GM23338 (cell line): ENCODE measurements at regions not wholly inside any gene's neighbourhood (a gene's known extent, or its start where the extent isn't known, plus 50 kb on each side); places are given as distances from the start of the nearest gene placed in this dataset.

ENCODE experiments used
- EZH2 ChIP-seq: fragments of 200-600 bp; sonication (generic); IDR thresholded peaks from one replicate; pipeline ENCODE4 v1.8.0; 2017; ENCODE audit warnings: antibody characterized with exemption, mild to moderate bottlenecking, low read depth; ENCODE audit not compliant: unreplicated experiment
- EZH2phosphoT487 ChIP-seq: fragments of 200-600 bp; sonication (generic); IDR thresholded peaks from one replicate; pipeline ENCODE4 v1.8.1; 2018; ENCODE audit warnings: antibody characterized with exemption; ENCODE audit not compliant: unreplicated experiment
- POLR2AphosphoS5 ChIP-seq: IDR thresholded peaks from 2 replicates; pipeline ENCODE4 v1.6.1; 2016; ENCODE audit warnings: antibody characterized with exemption, low read depth
- ZNF114 ChIP-seq: fragments of 250-450 bp; sonication (Bioruptor Pico); IDR thresholded peaks from 2 replicates; pipeline ENCODE4 v1.5.0; 2020; ENCODE audit warnings: mild to moderate bottlenecking, moderate library complexity
- TF ChIP-seq, protein P1 (sequence below), 2 experiments: fragments of 200-600 bp in 1 of 2; sonication (generic) in 1 of 2; conservative IDR thresholded peaks; 2 replicates each; pipeline versions ENCODE4 v1.5.1 to v1.6.1; 2016 to 2017; ENCODE audit warnings: antibody characterized with exemption in 2 of 2, low read depth in 2 of 2, mild to moderate bottlenecking in 2 of 2, moderate library complexity in 1 of 2
- TF ChIP-seq, protein P2 (sequence below): IDR thresholded peaks from 2 replicates; pipeline ENCODE4 v1.6.1; 2016; ENCODE audit warnings: antibody characterized with exemption

GRCh38 chr2:84173041-84173440, 286.0 kb downstream of the SUCLG1 start:
- TF ChIP-seq, protein P1, sequence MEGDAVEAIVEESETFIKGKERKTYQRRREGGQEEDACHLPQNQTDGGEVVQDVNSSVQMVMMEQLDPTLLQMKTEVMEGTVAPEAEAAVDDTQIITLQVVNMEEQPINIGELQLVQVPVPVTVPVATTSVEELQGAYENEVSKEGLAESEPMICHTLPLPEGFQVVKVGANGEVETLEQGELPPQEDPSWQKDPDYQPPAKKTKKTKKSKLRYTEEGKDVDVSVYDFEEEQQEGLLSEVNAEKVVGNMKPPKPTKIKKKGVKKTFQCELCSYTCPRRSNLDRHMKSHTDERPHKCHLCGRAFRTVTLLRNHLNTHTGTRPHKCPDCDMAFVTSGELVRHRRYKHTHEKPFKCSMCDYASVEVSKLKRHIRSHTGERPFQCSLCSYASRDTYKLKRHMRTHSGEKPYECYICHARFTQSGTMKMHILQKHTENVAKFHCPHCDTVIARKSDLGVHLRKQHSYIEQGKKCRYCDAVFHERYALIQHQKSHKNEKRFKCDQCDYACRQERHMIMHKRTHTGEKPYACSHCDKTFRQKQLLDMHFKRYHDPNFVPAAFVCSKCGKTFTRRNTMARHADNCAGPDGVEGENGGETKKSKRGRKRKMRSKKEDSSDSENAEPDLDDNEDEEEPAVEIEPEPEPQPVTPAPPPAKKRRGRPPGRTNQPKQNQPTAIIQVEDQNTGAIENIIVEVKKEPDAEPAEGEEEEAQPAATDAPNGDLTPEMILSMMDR (conservative IDR thresholded peaks at IDR 0.05; ENCODE audit: low read depth in 2 of 2), result no peak
- TF ChIP-seq EZH2 (no peak), EZH2phosphoT487 (no peak), POLR2AphosphoS5 (no peak), ZNF114 (CRISPR knock-in tag) (no peak)
- TF ChIP-seq, protein P2, sequence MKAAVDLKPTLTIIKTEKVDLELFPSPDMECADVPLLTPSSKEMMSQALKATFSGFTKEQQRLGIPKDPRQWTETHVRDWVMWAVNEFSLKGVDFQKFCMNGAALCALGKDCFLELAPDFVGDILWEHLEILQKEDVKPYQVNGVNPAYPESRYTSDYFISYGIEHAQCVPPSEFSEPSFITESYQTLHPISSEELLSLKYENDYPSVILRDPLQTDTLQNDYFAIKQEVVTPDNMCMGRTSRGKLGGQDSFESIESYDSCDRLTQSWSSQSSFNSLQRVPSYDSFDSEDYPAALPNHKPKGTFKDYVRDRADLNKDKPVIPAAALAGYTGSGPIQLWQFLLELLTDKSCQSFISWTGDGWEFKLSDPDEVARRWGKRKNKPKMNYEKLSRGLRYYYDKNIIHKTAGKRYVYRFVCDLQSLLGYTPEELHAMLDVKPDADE, result no peak
